HEK293 (cell line): ENCODE measurements at regions not wholly inside any gene's neighbourhood (a gene's known extent, or its start where the extent isn't known, plus 50 kb on each side); places are given as distances from the start of the nearest gene placed in this dataset.

Experiments
- CTCF ChIA-PET: fragments of 350-600 bp; formaldehyde crosslinking; extraction: SDS; loops from one replicate; lab custom pipeline; 2021; ENCODE audit warnings: antibody characterized with exemption; lab: Yijun Ruan, JAX
- POLR2A ChIA-PET: fragments of 300-600 bp; formaldehyde crosslinking; extraction: SDS; loops from one replicate; lab custom pipeline; 2020; ENCODE audit warnings: antibody characterized with exemption, inconsistent platforms; lab: Yijun Ruan, JAX
- H3K27ac ChIP-seq: fragments of 200-500 bp; sonication (Bioruptor generic); 2 replicates; pipeline ENCODE4 v1.5.1; 2014; ENCODE audit warnings: low read depth, low read length, control low read depth, inconsistent platforms; ENCODE audit errors: extremely low read depth
- H3K36me3 ChIP-seq, 2 experiments: fragments of 200-500 bp in 1 of 2; sonication (Bioruptor generic) in 1 of 2; 1 replicate in 1 of 2; 2 replicates in 1 of 2; pipeline ENCODE4 v1.5.1; 2014 to 2017; ENCODE audit warnings: inconsistent platforms in 2 of 2, low read length in 2 of 2; ENCODE audit not compliant: control insufficient read depth in 2 of 2, insufficient read depth in 1 of 2
- H3K4me1 ChIP-seq: fragments of 200-500 bp; sonication (Bioruptor generic); 2 replicates; pipeline ENCODE4 v1.5.1; 2014; ENCODE audit warnings: mild to moderate bottlenecking, low read length, inconsistent platforms; ENCODE audit not compliant: control insufficient read depth, insufficient read depth
- H3K4me3 ChIP-seq: 2 replicates; pipeline ENCODE4 v1.5.1; 2011; ENCODE audit warnings: low read depth, mild to moderate bottlenecking, control low read depth, low read length, moderate library complexity
- H3K9me3 ChIP-seq: fragments of 200-500 bp; sonication (Bioruptor generic); 2 replicates; pipeline ENCODE4 v1.5.1; 2014; ENCODE audit warnings: low read depth, low read length, inconsistent platforms; ENCODE audit not compliant: control insufficient read depth, insufficient read depth
- ZFP41 ChIP-seq: fragments of 450-650 bp; formaldehyde crosslinking; IDR thresholded peaks from 2 replicates; pipeline ENCODE4 v1.5.1; 2016; ENCODE audit warnings: missing biosample characterization, missing genetic modification characterization, borderline replicate concordance
- ZNF114 ChIP-seq: fragments of 450-650 bp; formaldehyde crosslinking; IDR thresholded peaks from 2 replicates; pipeline ENCODE4 v1.5.0; 2017; ENCODE audit warnings: missing biosample characterization, missing genetic modification characterization
- ZNF302 ChIP-seq: fragments of 450-650 bp; formaldehyde crosslinking; IDR thresholded peaks from 2 replicates; pipeline ENCODE4 v1.5.1; 2016; ENCODE audit warnings: missing biosample characterization, missing genetic modification characterization, low read depth
- ZNF404 ChIP-seq: fragments of 450-650 bp; formaldehyde crosslinking; IDR thresholded peaks from 2 replicates; pipeline ENCODE4 v1.5.1; 2017; ENCODE audit warnings: missing biosample characterization, missing genetic modification characterization
- ZNF660 ChIP-seq: fragments of 450-650 bp; IDR thresholded peaks from 2 replicates; pipeline ENCODE4 v1.5.1; 2018; ENCODE audit warnings: missing biosample characterization, mild to moderate bottlenecking, missing genetic modification characterization
- ZNF707 ChIP-seq: fragments of 450-650 bp; formaldehyde crosslinking; IDR thresholded peaks from 2 replicates; pipeline ENCODE4 v1.5.1; 2016; ENCODE audit warnings: missing biosample characterization, missing genetic modification characterization
- ZNF76 ChIP-seq: fragments of 450-650 bp; formaldehyde crosslinking; IDR thresholded peaks from 2 replicates; pipeline ENCODE4; 2016; ENCODE audit warnings: low read depth, missing biosample characterization, missing genetic modification characterization, borderline replicate concordance
- TF ChIP-seq, protein P1 (sequence below): fragments of 450-650 bp; formaldehyde crosslinking; IDR thresholded peaks from 2 replicates; pipeline ENCODE4 v1.5.1; 2016; ENCODE audit warnings: missing biosample characterization, missing genetic modification characterization, low read depth
- TF ChIP-seq, protein P2 (sequence below): fragments of 450-650 bp; formaldehyde crosslinking; IDR thresholded peaks from 2 replicates; pipeline ENCODE4 v1.5.1; 2016; ENCODE audit warnings: missing biosample characterization, missing genetic modification characterization
- TF ChIP-seq, protein P3 (sequence below): fragments of 450-650 bp; formaldehyde crosslinking; IDR thresholded peaks from 2 replicates; pipeline ENCODE4 v1.5.1; 2016; ENCODE audit warnings: missing biosample characterization, missing genetic modification characterization
- TF ChIP-seq, protein P4 (sequence below): fragments of 450-650 bp; formaldehyde crosslinking; IDR thresholded peaks from 2 replicates; pipeline ENCODE4 v1.5.1; 2016; ENCODE audit warnings: missing biosample characterization, missing genetic modification characterization

DNA sequence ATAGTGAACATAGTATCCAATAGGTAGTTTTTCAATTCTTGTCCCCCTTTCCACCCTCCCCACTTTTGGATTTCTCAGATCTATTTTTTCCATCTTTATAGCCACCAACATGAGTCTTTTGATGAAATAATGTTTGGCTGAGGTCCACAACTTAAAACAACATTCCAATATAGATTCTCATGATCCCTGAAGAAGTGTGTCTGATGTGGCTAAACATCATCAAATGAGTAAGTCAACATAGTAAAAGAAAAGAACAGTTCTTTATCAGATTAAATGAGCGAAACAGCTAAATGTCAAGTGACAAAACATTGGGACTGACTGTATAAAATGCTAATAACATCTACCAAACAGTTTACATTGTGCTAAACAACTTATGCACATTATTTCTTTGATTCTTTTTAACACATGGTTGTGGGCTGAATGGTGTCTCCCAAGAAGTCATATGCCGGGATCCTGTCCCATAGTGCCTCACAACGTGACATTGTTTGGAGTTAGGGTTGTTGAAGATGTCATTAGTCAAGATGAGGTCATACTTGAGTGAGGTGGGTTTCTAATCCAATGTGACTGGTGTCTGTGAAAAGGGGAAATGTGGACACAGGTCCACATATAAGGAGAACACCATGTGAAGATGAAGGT lies 453.6 kb downstream of the LTN1 start (continued):
- no peak for TF ChIP-seq ZNF660
- TF ChIP-seq, protein P1, sequence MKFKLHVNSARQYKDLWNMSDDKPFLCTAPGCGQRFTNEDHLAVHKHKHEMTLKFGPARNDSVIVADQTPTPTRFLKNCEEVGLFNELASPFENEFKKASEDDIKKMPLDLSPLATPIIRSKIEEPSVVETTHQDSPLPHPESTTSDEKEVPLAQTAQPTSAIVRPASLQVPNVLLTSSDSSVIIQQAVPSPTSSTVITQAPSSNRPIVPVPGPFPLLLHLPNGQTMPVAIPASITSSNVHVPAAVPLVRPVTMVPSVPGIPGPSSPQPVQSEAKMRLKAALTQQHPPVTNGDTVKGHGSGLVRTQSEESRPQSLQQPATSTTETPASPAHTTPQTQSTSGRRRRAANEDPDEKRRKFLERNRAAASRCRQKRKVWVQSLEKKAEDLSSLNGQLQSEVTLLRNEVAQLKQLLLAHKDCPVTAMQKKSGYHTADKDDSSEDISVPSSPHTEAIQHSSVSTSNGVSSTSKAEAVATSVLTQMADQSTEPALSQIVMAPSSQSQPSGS (tag by site-specific recombination): peak; percentile 48; the same call in 1 of the 2 replicates
- TF ChIP-seq, all 188 proteins: peak for 2

DNA sequence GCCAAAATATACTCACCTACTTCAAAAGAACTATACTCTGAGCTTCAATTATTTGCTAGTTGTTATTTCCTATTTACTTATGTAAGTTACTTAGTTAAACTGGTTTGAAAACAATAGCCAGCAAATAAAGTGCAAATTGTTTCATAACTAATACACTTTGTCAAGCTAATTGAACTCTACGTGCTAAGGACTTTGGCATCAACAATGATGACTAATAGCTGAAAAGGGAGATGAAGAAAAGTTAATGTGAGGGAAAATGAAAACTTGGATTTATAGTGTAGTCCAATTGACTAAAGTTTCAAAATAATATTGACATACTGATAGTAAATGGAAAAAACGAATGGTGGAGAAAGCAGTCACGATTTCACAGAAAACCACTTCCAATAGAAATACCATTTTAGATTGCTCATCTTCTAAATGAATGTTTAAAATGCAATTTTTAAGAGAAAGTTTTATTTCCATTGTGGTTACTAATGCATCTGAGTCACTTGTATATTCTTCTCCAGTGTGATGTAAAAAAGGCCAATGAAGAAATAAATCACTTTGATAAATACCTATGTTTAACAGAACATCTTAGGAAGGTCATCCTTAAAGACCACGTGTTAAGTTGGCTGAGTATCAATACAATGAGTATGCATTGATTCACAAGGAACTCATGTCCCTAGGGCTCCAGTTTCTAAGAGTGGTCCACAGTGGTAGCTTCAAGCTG lies 455.2 kb downstream of the LTN1 start:
- no peaks in the 10 kb centered on the region for H3K36me3 ChIP-seq
- no peak for TF ChIP-seq ZFP41 (tag by site-specific recombination)
- TF ChIP-seq, protein P2, sequence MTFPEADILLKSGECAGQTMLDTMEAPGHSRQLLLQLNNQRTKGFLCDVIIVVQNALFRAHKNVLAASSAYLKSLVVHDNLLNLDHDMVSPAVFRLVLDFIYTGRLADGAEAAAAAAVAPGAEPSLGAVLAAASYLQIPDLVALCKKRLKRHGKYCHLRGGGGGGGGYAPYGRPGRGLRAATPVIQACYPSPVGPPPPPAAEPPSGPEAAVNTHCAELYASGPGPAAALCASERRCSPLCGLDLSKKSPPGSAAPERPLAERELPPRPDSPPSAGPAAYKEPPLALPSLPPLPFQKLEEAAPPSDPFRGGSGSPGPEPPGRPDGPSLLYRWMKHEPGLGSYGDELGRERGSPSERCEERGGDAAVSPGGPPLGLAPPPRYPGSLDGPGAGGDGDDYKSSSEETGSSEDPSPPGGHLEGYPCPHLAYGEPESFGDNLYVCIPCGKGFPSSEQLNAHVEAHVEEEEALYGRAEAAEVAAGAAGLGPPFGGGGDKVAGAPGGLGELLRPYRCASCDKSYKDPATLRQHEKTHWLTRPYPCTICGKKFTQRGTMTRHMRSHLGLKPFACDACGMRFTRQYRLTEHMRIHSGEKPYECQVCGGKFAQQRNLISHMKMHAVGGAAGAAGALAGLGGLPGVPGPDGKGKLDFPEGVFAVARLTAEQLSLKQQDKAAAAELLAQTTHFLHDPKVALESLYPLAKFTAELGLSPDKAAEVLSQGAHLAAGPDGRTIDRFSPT (tag by site-specific recombination): 0 out of 2 replicates have a peak, but pooled peaks have one; percentile 16
- no peak overlapping the region for H3K27ac ChIP-seq
- H3K4me1 ChIP-seq: no peaks in the 10 kb centered on the region
- CTCF ChIA-PET: interaction anchor here (0.6 to 0.7 kb wide), 2 partner anchors 14 to 75 kb away, joined by 3 read pairs; no protein-coding TSS in a partner anchor
- no peak overlapping the region for H3K4me3 ChIP-seq
- H3K9me3 ChIP-seq: no peaks in the 10 kb centered on the region
- POLR2A ChIA-PET: no interaction called here

DNA sequence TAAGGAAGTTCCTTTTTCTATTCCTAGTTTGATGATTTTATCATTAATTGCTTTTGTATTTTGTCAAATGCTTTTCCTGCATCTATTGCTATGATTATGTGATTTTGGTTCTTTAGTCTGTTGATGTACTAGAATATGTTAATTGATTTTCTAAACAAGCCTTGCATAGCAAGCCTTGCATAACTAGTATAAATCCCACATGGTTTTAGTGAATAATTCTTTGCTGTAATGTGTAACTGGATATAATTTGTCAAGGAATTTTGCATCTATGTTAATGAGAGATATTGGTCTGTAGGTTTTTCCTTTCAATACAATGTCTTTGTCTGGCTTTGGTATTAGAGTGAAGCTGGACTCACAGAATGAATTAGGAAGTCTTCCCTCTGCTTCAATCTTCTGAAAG lies 460.2 kb downstream of the LTN1 start:
- CTCF ChIA-PET: no interaction called here

More for the DNA sequence above, 460.2 kb downstream of the LTN1 start:
- Histone ChIP-seq H3K9me3 (no peaks in the 10 kb centered on the region), H3K4me1 (no peaks in the 10 kb centered on the region), H3K4me3 (no peak overlapping the region), H3K36me3 (no peaks in the 10 kb centered on the region), H3K27ac (no peak overlapping the region)
- POLR2A ChIA-PET: no interaction called here
- no peak for TF ChIP-seq ZNF404 (tag by site-specific recombination)
- TF ChIP-seq ZNF114 (tag by site-specific recombination): no peak
- TF ChIP-seq, protein P3, sequence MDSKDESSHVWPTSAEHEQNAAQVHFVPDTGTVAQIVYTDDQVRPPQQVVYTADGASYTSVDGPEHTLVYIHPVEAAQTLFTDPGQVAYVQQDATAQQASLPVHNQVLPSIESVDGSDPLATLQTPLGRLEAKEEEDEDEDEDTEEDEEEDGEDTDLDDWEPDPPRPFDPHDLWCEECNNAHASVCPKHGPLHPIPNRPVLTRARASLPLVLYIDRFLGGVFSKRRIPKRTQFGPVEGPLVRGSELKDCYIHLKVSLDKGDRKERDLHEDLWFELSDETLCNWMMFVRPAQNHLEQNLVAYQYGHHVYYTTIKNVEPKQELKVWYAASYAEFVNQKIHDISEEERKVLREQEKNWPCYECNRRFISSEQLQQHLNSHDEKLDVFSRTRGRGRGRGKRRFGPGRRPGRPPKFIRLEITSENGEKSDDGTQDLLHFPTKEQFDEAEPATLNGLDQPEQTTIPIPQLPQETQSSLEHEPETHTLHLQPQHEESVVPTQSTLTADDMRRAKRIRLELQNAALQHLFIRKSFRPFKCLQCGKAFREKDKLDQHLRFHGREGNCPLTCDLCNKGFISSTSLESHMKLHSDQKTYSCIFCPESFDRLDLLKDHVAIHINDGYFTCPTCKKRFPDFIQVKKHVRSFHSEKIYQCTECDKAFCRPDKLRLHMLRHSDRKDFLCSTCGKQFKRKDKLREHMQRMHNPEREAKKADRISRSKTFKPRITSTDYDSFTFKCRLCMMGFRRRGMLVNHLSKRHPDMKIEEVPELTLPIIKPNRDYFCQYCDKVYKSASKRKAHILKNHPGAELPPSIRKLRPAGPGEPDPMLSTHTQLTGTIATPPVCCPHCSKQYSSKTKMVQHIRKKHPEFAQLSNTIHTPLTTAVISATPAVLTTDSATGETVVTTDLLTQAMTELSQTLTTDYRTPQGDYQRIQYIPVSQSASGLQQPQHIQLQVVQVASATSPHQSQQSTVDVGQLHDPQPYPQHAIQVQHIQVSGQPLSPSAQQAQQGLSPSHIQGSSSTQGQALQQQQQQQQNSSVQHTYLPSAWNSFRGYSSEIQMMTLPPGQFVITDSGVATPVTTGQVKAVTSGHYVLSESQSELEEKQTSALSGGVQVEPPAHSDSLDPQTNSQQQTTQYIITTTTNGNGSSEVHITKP (tag by site-specific recombination): no peak
- TF ChIP-seq ZNF707 (tag by site-specific recombination): no peak
- TF ChIP-seq, protein P1 (tag by site-specific recombination): no peak
- no peak for TF ChIP-seq ZNF76
- TF ChIP-seq, protein P4, sequence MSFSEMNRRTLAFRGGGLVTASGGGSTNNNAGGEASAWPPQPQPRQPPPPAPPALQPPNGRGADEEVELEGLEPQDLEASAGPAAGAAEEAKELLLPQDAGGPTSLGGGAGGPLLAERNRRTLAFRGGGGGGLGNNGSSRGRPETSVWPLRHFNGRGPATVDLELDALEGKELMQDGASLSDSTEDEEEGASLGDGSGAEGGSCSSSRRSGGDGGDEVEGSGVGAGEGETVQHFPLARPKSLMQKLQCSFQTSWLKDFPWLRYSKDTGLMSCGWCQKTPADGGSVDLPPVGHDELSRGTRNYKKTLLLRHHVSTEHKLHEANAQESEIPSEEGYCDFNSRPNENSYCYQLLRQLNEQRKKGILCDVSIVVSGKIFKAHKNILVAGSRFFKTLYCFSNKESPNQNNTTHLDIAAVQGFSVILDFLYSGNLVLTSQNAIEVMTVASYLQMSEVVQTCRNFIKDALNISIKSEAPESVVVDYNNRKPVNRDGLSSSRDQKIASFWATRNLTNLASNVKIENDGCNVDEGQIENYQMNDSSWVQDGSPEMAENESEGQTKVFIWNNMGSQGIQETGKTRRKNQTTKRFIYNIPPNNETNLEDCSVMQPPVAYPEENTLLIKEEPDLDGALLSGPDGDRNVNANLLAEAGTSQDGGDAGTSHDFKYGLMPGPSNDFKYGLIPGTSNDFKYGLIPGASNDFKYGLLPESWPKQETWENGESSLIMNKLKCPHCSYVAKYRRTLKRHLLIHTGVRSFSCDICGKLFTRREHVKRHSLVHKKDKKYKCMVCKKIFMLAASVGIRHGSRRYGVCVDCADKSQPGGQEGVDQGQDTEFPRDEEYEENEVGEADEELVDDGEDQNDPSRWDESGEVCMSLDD (tag by site-specific recombination): no peak
- TF ChIP-seq ZNF302: no peak
